ENCODE measurements at regions not wholly inside any gene's neighbourhood (a gene's known extent, or its start where the extent isn't known, plus 50 kb on each side); places are given as distances from the start of the nearest gene placed in this dataset.

DNA sequence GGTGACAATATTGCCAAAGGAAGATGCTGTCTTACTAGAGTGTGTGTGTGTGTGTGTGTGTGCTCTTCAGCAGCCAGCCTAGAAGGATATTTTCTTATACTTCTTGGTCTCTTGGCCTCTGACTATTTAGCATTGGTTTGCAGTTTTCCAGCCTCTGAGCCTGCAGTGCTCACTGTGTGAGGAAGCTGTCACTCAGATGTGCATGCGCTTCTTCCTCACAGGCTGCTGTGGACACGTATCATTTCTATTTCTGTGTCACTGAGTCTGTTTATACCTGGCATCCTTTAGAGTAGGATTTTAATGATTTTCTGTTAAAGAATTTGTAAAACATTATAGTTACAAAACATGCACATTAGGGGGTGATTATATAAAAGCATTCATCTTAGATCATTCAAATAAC, 83.3 kb downstream of the ALDH8A1 start:
- Histone ChIP-seq H3K27ac (no peak overlapping the region), H2AFZ (ENCODE audit: low read depth) (no peak overlapping the region), H3K79me2 (ENCODE audit: insufficient read depth, low read depth) (no peaks in the 10 kb centered on the region), H3K4me3 (IDR thresholded peaks at IDR 0.05; ENCODE audit: insufficient read depth, low read depth, low read length) (no peak overlapping the region), H3K36me3 (ENCODE audit: insufficient read depth) (no peaks in the 10 kb centered on the region), H3K4me1 (ENCODE audit: low read depth, poor library complexity, severe bottlenecking) (peaks cover 37% of the 10 kb centered on the region), H4K20me1 (ENCODE audit: insufficient read depth) (no peaks in the 10 kb centered on the region), H3K27me3 (ENCODE audit: insufficient read depth, low read depth) (no peaks in the 10 kb centered on the region), H3K9ac (no peak overlapping the region), H3K4me2 (no peak overlapping the region)
- TF ChIP-seq, protein P1, sequence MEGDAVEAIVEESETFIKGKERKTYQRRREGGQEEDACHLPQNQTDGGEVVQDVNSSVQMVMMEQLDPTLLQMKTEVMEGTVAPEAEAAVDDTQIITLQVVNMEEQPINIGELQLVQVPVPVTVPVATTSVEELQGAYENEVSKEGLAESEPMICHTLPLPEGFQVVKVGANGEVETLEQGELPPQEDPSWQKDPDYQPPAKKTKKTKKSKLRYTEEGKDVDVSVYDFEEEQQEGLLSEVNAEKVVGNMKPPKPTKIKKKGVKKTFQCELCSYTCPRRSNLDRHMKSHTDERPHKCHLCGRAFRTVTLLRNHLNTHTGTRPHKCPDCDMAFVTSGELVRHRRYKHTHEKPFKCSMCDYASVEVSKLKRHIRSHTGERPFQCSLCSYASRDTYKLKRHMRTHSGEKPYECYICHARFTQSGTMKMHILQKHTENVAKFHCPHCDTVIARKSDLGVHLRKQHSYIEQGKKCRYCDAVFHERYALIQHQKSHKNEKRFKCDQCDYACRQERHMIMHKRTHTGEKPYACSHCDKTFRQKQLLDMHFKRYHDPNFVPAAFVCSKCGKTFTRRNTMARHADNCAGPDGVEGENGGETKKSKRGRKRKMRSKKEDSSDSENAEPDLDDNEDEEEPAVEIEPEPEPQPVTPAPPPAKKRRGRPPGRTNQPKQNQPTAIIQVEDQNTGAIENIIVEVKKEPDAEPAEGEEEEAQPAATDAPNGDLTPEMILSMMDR (conservative IDR thresholded peaks at IDR 0.05; ENCODE audit: low read depth, low read length): no peak

DNA sequence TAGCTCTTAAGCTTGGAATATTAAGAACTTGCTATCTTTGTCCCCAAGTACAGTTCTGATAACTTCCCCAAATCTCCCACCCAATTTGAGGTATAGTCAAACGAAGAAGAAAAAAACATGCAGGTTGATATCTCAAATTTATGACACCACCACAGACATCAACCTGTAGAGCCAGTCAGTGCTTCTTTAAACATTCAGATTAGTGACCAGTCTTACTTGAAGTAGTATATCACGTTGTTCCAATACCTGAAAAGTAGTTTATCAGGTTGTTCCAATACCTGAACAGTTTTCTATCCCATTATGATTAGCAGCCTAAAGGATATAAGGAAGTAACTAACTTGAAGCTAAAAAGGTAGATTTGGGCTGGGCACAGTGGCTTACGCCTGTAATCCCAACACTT, 85.3 kb downstream of the ALDH8A1 start:
- no peak overlapping the region for H3K4me2 ChIP-seq
- H3K4me1 ChIP-seq (ENCODE audit: low read depth, poor library complexity, severe bottlenecking): peaks cover 28% of the 10 kb centered on the region
- TF ChIP-seq, protein P1 (conservative IDR thresholded peaks at IDR 0.05; ENCODE audit: low read depth, low read length): no peak
- no peak overlapping the region for H3K4me3 ChIP-seq (IDR thresholded peaks at IDR 0.05; ENCODE audit: insufficient read depth, low read depth, low read length)
- H3K27me3 ChIP-seq (ENCODE audit: insufficient read depth, low read depth): no peaks in the 10 kb centered on the region
- no peak overlapping the region for H3K9ac ChIP-seq
- no peak overlapping the region for H2AFZ ChIP-seq (ENCODE audit: low read depth)
- H3K27ac ChIP-seq: no peak overlapping the region
- H3K36me3 ChIP-seq (ENCODE audit: insufficient read depth): no peaks in the 10 kb centered on the region
- H3K79me2 ChIP-seq (ENCODE audit: insufficient read depth, low read depth): no peaks in the 10 kb centered on the region
- H4K20me1 ChIP-seq (ENCODE audit: insufficient read depth): no peaks in the 10 kb centered on the region

DNA sequence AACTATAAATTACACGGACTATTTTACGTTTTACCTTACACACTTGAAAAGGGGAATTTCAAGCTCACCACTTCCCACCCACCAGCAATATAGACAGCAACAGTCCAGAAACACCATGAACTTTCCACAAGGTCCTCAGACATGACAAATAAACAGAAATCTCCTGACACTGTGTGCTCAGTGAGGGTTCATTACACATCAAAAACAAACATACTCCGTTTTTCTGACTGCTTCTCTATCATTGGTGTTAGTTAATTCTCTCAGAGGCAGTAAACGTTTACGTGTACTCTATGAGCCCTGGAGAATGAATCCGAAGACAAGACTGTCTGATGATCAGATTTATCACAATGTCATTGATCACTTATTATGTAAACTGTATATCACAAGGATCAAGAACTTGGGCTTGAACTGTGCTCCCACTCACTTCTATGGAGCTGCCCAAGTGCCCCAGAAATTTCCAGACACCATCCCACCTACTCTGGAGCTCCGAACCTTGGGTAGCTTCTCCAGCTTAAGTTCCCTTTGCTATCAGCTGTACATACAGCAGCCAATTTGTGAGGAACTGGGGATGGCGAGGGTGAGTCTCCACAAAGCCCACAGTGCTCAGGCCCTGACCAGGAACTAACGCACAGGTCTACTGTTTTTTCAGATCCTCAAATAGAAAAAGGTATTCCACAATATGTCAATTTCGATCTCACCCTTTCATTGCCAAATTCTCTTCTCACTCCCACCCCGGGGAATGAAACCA, 86.0 kb downstream of the ALDH8A1 start:
- no peak overlapping the region for H3K4me2 ChIP-seq
- TF ChIP-seq, protein P1 (conservative IDR thresholded peaks at IDR 0.05; ENCODE audit: low read depth, low read length): no peak
- no peaks in the 10 kb centered on the region for H3K27me3 ChIP-seq (ENCODE audit: insufficient read depth, low read depth)
- no peak overlapping the region for H3K27ac ChIP-seq
- no peak overlapping the region for H3K4me3 ChIP-seq (IDR thresholded peaks at IDR 0.05; ENCODE audit: insufficient read depth, low read depth, low read length)
- H3K36me3 ChIP-seq (ENCODE audit: insufficient read depth): no peaks in the 10 kb centered on the region
- no peak overlapping the region for H2AFZ ChIP-seq (ENCODE audit: low read depth)
- H4K20me1 ChIP-seq (ENCODE audit: insufficient read depth): no peaks in the 10 kb centered on the region
- no peaks in the 10 kb centered on the region for H3K79me2 ChIP-seq (ENCODE audit: insufficient read depth, low read depth)
- H3K9ac ChIP-seq: no peak overlapping the region
- peaks cover 22% of the 10 kb centered on the region for H3K4me1 ChIP-seq (ENCODE audit: low read depth, poor library complexity, severe bottlenecking)

DNA sequence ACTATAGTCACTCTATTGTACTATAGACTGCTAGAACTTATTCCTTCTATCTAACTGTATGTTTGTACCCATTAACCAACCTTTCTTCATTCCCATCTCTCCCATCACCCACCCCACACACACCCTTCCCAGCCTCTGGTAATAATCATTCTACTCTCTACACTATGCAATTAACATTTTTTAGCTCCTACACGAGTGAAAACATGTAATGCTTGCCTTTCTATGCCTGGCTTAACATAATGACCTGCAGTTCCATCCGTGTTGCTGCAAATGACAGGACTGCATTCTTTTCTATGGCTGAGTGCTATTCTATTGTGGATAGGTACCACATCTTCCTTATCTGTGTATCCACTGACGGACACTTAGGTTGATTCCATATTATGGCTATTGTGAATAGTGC, 95.5 kb downstream of the ALDH8A1 start:
- Histone ChIP-seq H3K27me3 (ENCODE audit: insufficient read depth, low read depth) (no peaks in the 10 kb centered on the region), H3K36me3 (ENCODE audit: insufficient read depth) (no peaks in the 10 kb centered on the region), H4K20me1 (ENCODE audit: insufficient read depth) (no peaks in the 10 kb centered on the region), H3K79me2 (ENCODE audit: insufficient read depth, low read depth) (no peaks in the 10 kb centered on the region), H3K4me1 (ENCODE audit: low read depth, poor library complexity, severe bottlenecking) (no peaks in the 10 kb centered on the region), H3K27ac (no peak overlapping the region), H3K4me2 (no peak overlapping the region), H3K4me3 (IDR thresholded peaks at IDR 0.05; ENCODE audit: insufficient read depth, low read depth, low read length) (no peak overlapping the region), H3K9ac (no peak overlapping the region), H2AFZ (ENCODE audit: low read depth) (no peak overlapping the region)
- TF ChIP-seq, protein P1 (conservative IDR thresholded peaks at IDR 0.05; ENCODE audit: low read depth, low read length): no peak

Measured in KMS-11 (cell line).